GM21825 (cell line): ENCODE measurements at regions not wholly inside any gene's neighbourhood (a gene's known extent, or its start where the extent isn't known, plus 50 kb on each side); places are given as distances from the start of the nearest gene placed in this dataset.
"Not testable (repeated sequence)": the region's sequence is repeated elsewhere in the genome, so short reads cannot be mapped to it uniquely, and the experiment has no call there.

ENCODE experiments used
- ATAC-seq: cut with Tn5 transposase; IDR thresholded peaks from one replicate; pipeline ENCODE4 v1.9.1; 2021; ENCODE audit warnings: mild to moderate bottlenecking, moderate library complexity; ENCODE audit not compliant: unreplicated experiment

DNA sequence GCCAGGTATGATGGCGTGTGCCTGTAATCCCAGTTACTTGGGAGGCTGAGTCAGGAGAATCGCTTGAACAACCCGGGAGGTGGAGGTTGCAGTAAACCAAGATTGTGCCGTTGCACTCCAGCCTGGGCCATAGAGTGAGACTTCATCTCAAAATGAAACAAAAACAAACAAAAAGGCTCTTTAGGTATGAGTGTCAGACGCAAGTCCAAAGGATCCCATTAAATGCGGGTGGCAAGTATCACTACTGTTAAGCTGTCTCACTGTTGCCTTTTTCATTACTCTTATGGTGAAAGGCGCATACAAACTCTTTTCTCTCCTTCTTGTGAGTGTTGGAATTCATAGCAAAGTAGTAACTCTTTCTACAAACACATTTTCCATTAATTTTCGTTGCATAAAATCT lies 688.5 kb upstream of the CHD1 start:
- no peak for ATAC-seq

DNA sequence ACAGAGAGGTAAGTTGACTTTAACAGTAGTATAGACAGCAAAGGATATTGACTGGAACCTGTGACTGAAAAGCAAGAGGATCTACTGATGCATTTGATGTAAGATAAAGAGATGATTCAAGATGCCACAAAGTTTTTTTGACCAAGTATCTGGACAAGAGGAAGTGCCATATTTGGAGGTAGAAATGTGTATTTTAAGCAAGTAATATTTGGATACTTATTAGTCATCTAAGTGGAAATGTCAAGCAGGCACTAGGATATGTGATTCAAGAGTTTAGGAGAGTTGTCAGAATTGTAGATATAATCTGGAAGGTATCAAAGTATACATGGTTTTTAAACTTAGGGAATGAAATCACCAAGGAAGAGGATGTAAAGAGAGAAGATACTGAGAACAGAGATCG lies 686.1 kb upstream of the CHD1 start:
- no peak for ATAC-seq

DNA sequence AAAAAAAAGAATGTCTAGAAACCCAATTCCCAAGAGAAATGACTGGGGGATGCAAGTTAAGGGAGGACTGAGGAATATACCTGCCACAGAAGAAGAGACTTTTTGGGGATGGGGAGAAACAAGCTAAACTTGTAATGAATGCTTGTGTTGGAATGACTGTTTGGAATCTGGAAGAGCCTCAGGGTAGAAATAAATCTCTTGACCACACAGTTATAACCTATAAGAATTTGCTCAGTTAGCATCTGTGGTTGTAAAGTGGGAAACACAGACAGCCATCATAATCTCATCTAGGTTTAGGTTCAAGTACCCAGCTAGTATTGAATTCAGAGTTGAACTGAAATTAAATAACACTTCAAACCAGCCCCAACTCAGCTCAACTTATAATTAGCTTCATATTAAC lies 678.3 kb upstream of the CHD1 start:
- ATAC-seq = no peak

DNA sequence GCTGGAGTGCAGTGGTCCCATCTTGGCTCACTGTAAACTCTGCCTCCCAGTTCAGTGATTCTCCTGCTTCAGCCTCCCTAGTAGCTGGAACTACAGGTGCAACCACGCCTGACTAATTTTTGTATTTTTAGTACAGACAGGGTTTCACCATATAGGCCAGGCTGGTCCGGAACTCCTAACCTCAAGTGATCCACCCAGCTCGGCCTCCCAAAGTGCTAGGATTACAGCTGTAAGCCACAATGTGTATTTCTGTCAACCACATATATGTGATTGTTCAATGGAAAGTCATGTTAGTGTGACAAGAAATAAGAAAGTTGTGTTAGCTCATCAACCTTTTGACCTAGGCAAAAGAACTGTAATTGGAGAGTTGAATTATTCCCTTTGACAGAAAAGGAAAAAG lies 677.1 kb upstream of the CHD1 start:
- ATAC-seq = no peak

- ATAC-seq = no peak
Observed at GRCh38 chr5:99600952-99601351, 672.1 kb upstream of the CHD1 start.

DNA sequence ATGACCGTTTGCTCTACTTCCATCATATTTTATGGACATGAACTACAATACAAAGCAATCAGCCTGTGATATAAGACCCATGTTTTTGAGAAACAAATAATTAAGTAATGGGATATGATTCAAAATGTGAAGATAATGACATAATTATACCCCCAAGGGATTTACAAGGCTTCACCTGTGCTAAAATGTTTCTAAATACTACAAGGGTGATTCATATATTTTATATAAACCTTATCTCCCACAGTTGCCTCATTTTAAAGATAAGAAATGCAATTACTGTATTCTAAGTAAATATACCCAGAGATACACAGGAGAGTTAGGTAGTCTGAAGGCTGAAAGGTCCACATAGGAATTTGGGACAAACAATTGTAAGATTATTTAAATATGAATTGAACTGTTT lies 662.0 kb upstream of the CHD1 start:
- ATAC-seq = no peak

GRCh38 chr5:99589424-99589823 lies 660.6 kb upstream of the CHD1 start:
- ATAC-seq = no peak

GRCh38 chr5:99587983-99588382 lies 659.2 kb upstream of the CHD1 start:
- no peak for ATAC-seq

DNA sequence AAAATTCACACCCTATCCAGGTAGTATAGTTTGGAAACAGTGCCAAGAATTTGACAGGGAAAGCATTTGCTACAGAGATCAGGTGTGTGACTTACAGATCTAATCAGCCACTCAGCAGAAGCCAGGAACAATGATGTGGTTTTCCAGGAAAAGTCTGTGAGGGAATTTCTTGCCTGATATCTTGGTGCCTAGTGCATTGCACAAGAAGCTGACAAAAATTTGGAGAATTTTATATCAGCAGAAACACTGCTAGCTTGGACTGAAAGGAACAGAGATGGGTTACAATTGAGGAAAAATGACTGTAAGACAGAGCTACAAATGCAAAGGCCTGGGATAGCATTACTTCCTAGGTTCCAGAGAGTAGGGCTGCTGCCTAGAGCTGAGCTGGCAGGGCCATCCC lies 658.1 kb upstream of the CHD1 start:
- no peak for ATAC-seq

- not testable (repeated sequence) for ATAC-seq
Observed at GRCh38 chr5:99581204-99581603, 652.4 kb upstream of the CHD1 start.

DNA sequence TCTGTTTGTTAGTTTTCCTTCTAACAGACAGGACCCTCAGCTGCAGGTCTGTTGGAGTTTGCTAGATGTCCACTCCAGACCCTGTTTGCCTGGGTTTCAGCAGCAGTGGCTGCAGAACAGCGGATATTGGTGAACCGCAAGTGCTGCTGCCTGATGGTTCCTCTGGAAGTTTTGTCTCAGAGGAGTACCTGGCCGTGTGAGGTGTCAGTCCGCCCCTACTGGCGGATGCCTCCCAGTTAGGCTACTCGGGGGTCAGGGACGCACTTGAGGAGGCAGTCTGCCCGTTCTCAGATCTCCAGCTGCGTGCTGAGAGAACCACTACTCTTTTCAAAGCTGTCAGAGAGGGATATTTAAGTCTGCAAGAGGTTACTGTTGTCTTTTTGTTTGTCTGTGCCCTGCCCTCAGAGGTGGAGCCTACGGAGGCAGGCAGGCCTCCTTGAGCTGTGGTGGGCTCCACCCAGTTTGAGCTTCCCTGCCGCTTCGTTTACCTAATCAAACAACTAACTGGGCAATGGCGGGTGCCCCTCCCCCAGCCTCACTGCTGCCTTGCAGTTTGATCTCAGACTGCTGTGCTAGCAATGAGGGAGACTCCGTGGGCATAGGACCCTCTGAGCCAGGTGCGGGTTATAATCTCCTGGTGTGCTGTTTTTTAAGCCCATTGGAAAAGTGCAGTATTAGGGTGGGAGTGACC lies 634.3 kb upstream of the CHD1 start:
- ATAC-seq = not testable (repeated sequence)

- no peak for ATAC-seq
Observed at GRCh38 chr5:99553211-99553810, 624.5 kb upstream of the CHD1 start.

DNA sequence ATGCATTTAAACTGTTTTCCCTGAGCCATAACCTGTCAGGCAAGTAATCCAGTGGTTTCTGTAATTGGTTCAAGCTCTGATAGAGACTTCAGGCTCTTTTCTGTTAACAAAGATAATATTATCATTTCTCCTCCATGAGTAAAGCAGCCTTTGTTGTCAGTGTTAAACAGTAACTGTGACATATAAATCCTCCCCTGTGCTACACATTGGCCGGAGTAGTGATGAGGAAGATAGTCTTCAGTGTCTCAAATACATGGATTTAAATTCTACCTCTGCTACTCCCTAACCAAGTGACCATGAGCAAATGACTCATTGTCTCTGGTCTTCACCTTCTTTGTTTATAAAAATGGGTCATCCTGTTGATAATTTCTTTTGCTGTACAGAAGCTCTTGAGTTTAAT lies 615.5 kb upstream of the CHD1 start:
- no peak for ATAC-seq

DNA sequence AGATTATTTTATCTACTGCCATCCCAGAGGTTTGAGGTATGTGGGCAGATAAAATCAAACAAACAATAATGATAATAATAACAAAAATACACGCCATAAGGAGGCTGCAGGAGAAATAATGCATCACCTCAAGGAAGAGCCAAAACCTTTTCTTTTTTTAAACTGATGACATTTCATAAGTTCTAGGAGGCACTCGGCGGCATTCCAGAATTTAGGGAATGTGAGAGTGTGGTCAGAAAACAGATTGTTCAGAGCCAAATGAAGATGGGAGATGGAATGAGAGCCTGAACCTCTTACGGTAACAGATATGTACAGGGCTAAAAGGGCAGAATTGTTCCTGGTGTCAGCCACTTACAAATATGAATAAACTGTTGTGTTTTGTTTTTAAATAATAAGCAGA lies 615.0 kb upstream of the CHD1 start:
- no peak for ATAC-seq

DNA sequence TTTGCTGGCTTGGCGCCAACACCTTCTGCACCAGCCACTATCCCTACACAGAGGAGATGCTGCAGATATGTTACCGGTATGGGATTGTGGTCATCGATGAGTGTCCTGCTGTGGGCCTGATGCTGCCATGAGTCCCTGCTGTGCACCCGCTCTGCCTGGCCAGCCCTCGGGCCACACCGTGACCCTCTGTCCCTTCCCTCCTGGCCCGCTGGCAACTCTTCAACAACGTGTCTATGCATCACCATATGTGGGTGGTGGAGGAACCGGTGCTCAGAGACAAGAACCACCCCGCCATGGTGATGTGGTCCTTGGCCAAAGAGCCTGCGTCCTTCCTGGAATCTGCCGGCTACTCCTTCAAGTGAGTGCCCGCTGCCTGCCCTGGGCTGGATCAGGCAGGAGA lies 605.4 kb upstream of the CHD1 start:
- not testable (repeated sequence) for ATAC-seq

DNA sequence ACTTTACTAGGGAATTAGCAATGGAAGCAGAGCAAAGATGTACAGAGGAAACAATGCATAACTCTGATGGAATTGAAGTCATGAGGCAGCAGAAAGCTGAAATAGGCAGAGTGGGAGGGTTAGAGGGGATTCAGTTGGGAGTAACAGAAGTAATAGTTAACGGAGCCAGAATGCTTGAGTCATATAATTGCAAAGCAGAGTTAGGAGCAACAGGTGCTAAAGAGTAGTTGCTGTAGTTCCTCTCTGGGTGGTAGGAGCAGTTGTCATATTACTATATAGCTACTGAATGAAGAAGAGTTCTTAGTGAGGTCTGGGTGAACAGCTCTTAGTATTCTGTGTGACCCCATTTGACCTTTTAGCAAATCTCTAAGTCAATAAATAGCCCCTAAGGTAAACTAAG lies 592.9 kb upstream of the CHD1 start:
- not testable (repeated sequence) for ATAC-seq

DNA sequence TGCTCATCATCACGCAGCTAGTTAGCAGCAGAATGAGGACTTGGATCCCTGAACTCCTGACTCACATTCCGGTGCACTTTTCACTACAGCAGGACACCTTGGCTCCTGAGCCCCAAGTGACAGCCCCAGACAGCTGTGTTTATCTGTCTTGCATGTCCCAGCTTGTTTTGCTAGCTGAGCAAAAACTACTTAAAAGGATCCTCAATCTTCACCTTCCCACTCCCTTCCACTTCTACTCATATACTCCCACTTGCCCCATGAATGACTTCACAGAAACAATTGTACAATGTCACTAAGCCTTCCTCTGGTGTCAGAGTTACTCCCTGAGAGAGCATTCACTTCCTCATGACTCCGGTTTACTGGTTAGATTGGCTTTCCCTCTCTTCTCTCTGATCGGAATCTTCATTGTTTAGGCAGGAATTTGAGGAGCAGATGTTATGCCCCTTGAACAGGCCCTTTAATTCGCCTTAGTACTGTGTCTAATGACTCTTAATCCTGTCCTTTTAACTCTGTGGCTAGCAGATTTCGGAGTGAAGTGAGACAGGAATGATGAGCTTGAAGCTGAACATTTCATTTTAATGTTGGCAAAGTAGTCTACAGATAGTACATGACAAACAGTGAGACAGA lies 587.2 kb upstream of the CHD1 start:
- not testable (repeated sequence) for ATAC-seq

DNA sequence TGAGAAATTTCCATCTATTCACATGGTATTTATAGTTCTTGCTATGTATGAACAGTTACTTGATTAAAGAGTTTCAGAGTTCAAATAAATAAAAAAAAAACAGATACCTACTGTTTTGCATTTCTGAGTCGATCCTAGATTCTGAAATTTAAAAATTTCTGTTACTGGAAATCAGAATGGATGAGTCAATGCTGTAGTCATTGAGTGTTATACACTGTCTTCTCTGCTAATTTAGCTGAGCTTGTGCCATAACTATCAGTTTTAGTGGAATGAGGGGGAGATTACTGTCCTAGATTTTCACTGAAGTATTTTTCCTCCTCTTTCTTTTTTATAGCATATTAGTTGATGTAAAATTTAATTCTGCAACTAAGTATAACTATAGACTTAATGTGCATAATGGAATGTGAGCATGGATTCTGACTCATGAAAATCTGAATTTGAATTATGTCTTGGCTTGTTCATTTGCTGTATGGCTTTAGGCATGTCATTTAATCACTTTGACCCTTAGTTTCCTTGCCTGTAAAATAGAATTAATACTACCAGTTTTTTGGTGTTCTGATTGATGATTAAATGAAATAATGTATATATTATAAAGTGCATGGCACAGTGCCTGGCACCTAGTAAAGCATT lies 581.5 kb upstream of the CHD1 start:
- ATAC-seq = not testable (repeated sequence)

- ATAC-seq = not testable (repeated sequence)
Observed at GRCh38 chr5:99509064-99509463, 580.3 kb upstream of the CHD1 start.

- ATAC-seq = not testable (repeated sequence)
Observed at GRCh38 chr5:99495456-99495855, 566.6 kb upstream of the CHD1 start.

GRCh38 chr5:99478450-99478849 lies 549.6 kb upstream of the CHD1 start:
- not testable (repeated sequence) for ATAC-seq

DNA sequence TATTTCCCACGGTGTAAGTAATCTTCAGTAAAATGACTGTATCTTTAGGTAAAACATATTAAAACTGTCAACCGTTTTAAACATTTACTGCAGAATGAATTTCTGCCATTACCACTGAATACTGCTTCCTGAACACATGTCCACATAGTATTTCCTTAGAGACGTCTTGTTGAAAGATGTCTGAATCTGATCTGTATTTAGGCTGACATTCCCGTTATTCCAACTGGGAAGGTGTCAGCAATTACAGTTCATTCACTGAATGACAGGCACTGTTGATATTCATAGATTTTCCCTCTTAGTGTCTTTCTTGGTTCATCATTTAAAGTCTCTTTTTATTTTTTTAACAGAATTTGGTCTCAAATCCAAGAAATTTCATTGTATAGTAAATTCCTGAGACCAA lies 544.5 kb upstream of the CHD1 start:
- not testable (repeated sequence) for ATAC-seq
